PC-9 (cell line): ENCODE measurements at regions not wholly inside any gene's neighbourhood (a gene's known extent, or its start where the extent isn't known, plus 50 kb on each side); places are given as distances from the start of the nearest gene placed in this dataset.

Experiments used
- CTCF ChIP-seq: fragments of 200-600 bp; sonication (generic); conservative IDR thresholded peaks from 2 replicates; pipeline ENCODE4 v1.6.1; 2017; ENCODE audit warnings: mixed run types, antibody characterized with exemption, mild to moderate bottlenecking, moderate library complexity
- EZH2 ChIP-seq: fragments of 200-600 bp; sonication (generic); IDR thresholded peaks from 2 replicates; pipeline ENCODE4 v1.8.0; 2017; ENCODE audit warnings: antibody characterized with exemption, low read depth

- no peak for TF ChIP-seq CTCF
- TF ChIP-seq EZH2 = no peak
These were observed 82.1 kb upstream of the TCEAL2 start for GRCh38 chrX:102043380-102043779.
